K562 (cell line): ENCODE measurements at regions not wholly inside any gene's neighbourhood (a gene's known extent, or its start where the extent isn't known, plus 50 kb on each side); places are given as distances from the start of the nearest gene placed in this dataset.

Experiments used
- ATAC-seq: fragments of 200-7000 bp; cut with Tn5 transposase; 3 replicates; pipeline ENCODE4 v1.9.1; 2020; ENCODE audit warnings: moderate library complexity
- BruUV-seq: library from RNA; stranded (reverse); fragments of 400-500 nt; replicated peaks from 2 replicates; lab custom pipeline; 2021; lab: Mats Ljungman, UMichigan
- CTCF ChIA-PET: fragments of 300-600 bp; formaldehyde crosslinking; extraction: SDS; loops from one replicate; lab custom pipeline; 2021; ENCODE audit warnings: low intra/inter-chr PET ratio; lab: Yijun Ruan, JAX
- POLR2A ChIA-PET: fragments of 300-600, 350-650 bp; sonication (Branson Sonifier 250); formaldehyde crosslinking; extraction: SDS; loops from one replicate; lab custom pipeline; 2021; ENCODE audit warnings: antibody characterized with exemption, inconsistent platforms; lab: Yijun Ruan, JAX
- DNase-seq, 4 experiments: peaks; one replicate each; pipeline versions ENCODE4 v3.0.0 to v3.0.0-alpha.2; 2011 to 2018; ENCODE audit warnings: low spot score in 3 of 4, mixed read lengths in 3 of 4; ENCODE audit errors: extremely low read depth in 1 of 4
- FAIRE-seq: peaks from 2 replicates; lab custom pipeline; 2011; peaks lifted over from hg19 to GRCh38; lab: Jason Lieb, UNC
- H2AFZ ChIP-seq: 2 replicates; pipeline ENCODE4 v1.6.0; 2011; ENCODE audit warnings: low read depth, low read length, control low read depth, inconsistent platforms
- H3K27ac ChIP-seq: fragments of 200-600 bp; 3 replicates; pipeline ENCODE4 v1.8.0; 2011; ENCODE audit warnings: low read depth, mild to moderate bottlenecking, control low read depth, inconsistent platforms, low read length, moderate library complexity, mixed read lengths; ENCODE audit errors: extremely low read depth
- H3K27me3 ChIP-seq, 2 experiments: fragments of 300-600 bp in 1 of 2; 2 replicates in 1 of 2; 3 replicates in 1 of 2; pipeline versions ENCODE4 v1.6.0 to v1.8.0; 2011; ENCODE audit warnings: inconsistent platforms in 2 of 2, low read length in 2 of 2, mild to moderate bottlenecking in 1 of 2, mixed read lengths in 1 of 2, moderate library complexity in 1 of 2; ENCODE audit not compliant: control insufficient read depth in 2 of 2, insufficient read depth in 2 of 2
- H3K36me3 ChIP-seq: fragments of 300-600 bp; 3 replicates; pipeline ENCODE4 v1.8.0; 2011; ENCODE audit warnings: mild to moderate bottlenecking, low read length, inconsistent platforms; ENCODE audit not compliant: control insufficient read depth, insufficient read depth
- H3K4me1 ChIP-seq, 2 experiments: fragments of 200-600 bp in 1 of 2; replicated peaks in 1 of 2; 2 replicates in 1 of 2; 3 replicates in 1 of 2; pipeline versions ENCODE4 v1.5.1 to v1.8.0; 2011; ENCODE audit warnings: inconsistent platforms in 2 of 2, low read length in 2 of 2, mild to moderate bottlenecking in 1 of 2, mixed read lengths in 1 of 2, moderate library complexity in 1 of 2; ENCODE audit not compliant: control insufficient read depth in 2 of 2, insufficient read depth in 2 of 2
- H3K4me2 ChIP-seq: 2 replicates; pipeline ENCODE4 v1.6.1; 2011; ENCODE audit warnings: low read length, control low read depth, inconsistent platforms, mixed read lengths; ENCODE audit not compliant: insufficient read depth
- H3K4me3 ChIP-seq: fragments of 200-600 bp; sonication (generic), shearing (Covaris generic); 2 replicates; pipeline ENCODE4 v1.5.1; 2016; ENCODE audit warnings: control low read depth, inconsistent platforms
- H3K79me2 ChIP-seq: fragments of 200-600 bp; 3 replicates; pipeline ENCODE4 v1.8.0; 2011; ENCODE audit warnings: low read length, inconsistent platforms; ENCODE audit not compliant: control insufficient read depth, insufficient read depth
- H3K9ac ChIP-seq, 2 experiments: 2 replicates each; pipeline versions ENCODE4 v1.6.0 to v1.6.1; 2011; ENCODE audit warnings: low read depth in 2 of 2, low read length in 2 of 2, control low read depth in 1 of 2, inconsistent platforms in 1 of 2, mild to moderate bottlenecking in 1 of 2, mixed read lengths in 1 of 2; ENCODE audit not compliant: insufficient read depth in 1 of 2
- H3K9me1 ChIP-seq: one replicate; pipeline ENCODE4 v1.6.0; 2011; ENCODE audit warnings: inconsistent platforms, mild to moderate bottlenecking, low read length, moderate library complexity; ENCODE audit not compliant: control insufficient read depth, insufficient read depth
- H3K9me3 ChIP-seq: replicated peaks from 2 replicates; pipeline ENCODE4 v1.5.1; 2011; ENCODE audit warnings: low read depth, low read length, inconsistent platforms; ENCODE audit not compliant: control insufficient read depth, insufficient read depth
- H4K20me1 ChIP-seq: replicated peaks from 2 replicates; pipeline ENCODE4 v1.6.1; 2011; ENCODE audit warnings: low read length, inconsistent platforms, mixed read lengths; ENCODE audit not compliant: control insufficient read depth, insufficient read depth
- CREB3 ChIP-seq: fragments of 450-650 bp; conservative IDR thresholded peaks from 2 replicates; pipeline ENCODE4 v1.6.1; 2016; ENCODE audit warnings: missing genetic modification characterization, low read depth, mild to moderate bottlenecking, missing compliant biosample characterization, moderate library complexity
- FOSL1 ChIP-seq: fragments of 200-800 bp; sonication (Bioruptor generic); conservative IDR thresholded peaks from 2 replicates; pipeline ENCODE4 v1.6.1; 2016; ENCODE audit warnings: missing genetic modification characterization, missing compliant biosample characterization
- HMBOX1 ChIP-seq: sonication (generic); IDR thresholded peaks from 2 replicates; pipeline ENCODE4 v1.6.1; 2016
- JUND ChIP-seq, 2 experiments: IDR thresholded peaks; 2 replicates in 1 of 2; 3 replicates in 1 of 2; pipeline ENCODE4 v1.6.1; 2011; ENCODE audit warnings: borderline replicate concordance in 2 of 2, low read depth in 2 of 2, low read length in 2 of 2, improper control_type of control experiment in 1 of 2, missing biosample characterization in 1 of 2, missing genetic modification characterization in 1 of 2, missing genetic modification reagents in 1 of 2
- PRDM10 ChIP-seq: fragments of 450-650 bp; IDR thresholded peaks from 2 replicates; pipeline ENCODE4 v1.6.1; 2018; ENCODE audit not compliant: partially characterized antibody
- RAD21 ChIP-seq, 2 experiments: fragments of 250-450 bp in 1 of 2; fragments of 450-650 bp in 1 of 2; sonication (Bioruptor Pico) in 1 of 2; formaldehyde crosslinking in 1 of 2; IDR thresholded peaks in 1 of 2; conservative IDR thresholded peaks in 1 of 2; 2 replicates each; pipeline versions ENCODE4 v1.4.0 to v1.8.0; 2020 to 2022; ENCODE audit warnings: mild to moderate bottlenecking in 2 of 2, moderate library complexity in 1 of 2
- SMARCE1 ChIP-seq: fragments of 450-650 bp; IDR thresholded peaks from 2 replicates; pipeline ENCODE4 v1.7.1; 2016; ENCODE audit warnings: mild to moderate bottlenecking
- SPI1 ChIP-seq: IDR thresholded peaks from 2 replicates; pipeline ENCODE4 v1.6.1; 2011; ENCODE audit warnings: low read depth, low read length, control low read depth, borderline replicate concordance
- ZNF12 ChIP-seq: sonication (generic); formaldehyde crosslinking; IDR thresholded peaks from 2 replicates; pipeline ENCODE4 v1.4.0; 2020; ENCODE audit warnings: mild to moderate bottlenecking, missing genetic modification reagents
- ZNF639 ChIP-seq, 2 experiments: fragments of 200-800 bp in 1 of 2; sonication (Bioruptor generic) in 1 of 2; sonication (generic) in 1 of 2; formaldehyde crosslinking in 1 of 2; IDR thresholded peaks in 1 of 2; conservative IDR thresholded peaks in 1 of 2; 2 replicates each; pipeline versions ENCODE4 v1.5.0 to v1.6.1; 2016 to 2020; ENCODE audit warnings: missing compliant biosample characterization in 1 of 2, missing genetic modification characterization in 1 of 2, missing genetic modification reagents in 1 of 2
- ZNF764 ChIP-seq: fragments of 250-450 bp; sonication (Bioruptor Pico); IDR thresholded peaks from 2 replicates; pipeline ENCODE4 v1.4.0; 2020; ENCODE audit warnings: low read depth, mild to moderate bottlenecking, moderate library complexity
- WGBS: fragments of 100-300 bp; shearing (Covaris generic); methylation state at CpG from one replicate; pipeline ENCODE4 v1.1.6; 2016; ENCODE audit warnings: low coverage, mixed read lengths; ENCODE audit not compliant: insufficient coverage; ENCODE audit errors: missing lambda C conversion rate; 5-methylcytosine and 5-hydroxymethylcytosine counted together
- in situ Hi-C: fragments of 300-500 bp; cut with MboI; formaldehyde crosslinking; loops from 4 replicates; pipeline ENCODE4 v1.15.0; 2018; ENCODE audit warnings: inconsistent platforms, mixed read lengths
- intact Hi-C: fragments of 100-400 bp; cut with micrococcal nuclease; formaldehyde crosslinking; loops from 2 replicates; pipeline ENCODE4 v1.14.2; 2022

GRCh38 chr14:49977126-49977841 is 84.4 kb downstream of the ARF6 start:
- FAIRE-seq (peak; percentile 46), ATAC-seq (peak; percentile 66), DNase-seq (peak; percentile 27 to 37 (median 32))
- Histone ChIP-seq H3K79me2 (no peaks in the 10 kb centered on the region), H3K4me2 (peak overlapping the region; percentile 34; the same call in 1 of the 2 replicates), H2AFZ (peak overlapping the region; percentile 74), H3K4me1 (peaks cover 7 to 16% of the 10 kb centered on the region in 2 experiments; a peak in 4 of 5 replicates), H3K36me3 (no peaks in the 10 kb centered on the region), H3K9ac (no peak overlapping the region), H4K20me1 (no peaks in the 10 kb centered on the region), H3K9me1 (no peaks in the 10 kb centered on the region), H3K9me3 (no peaks in the 10 kb centered on the region), H3K4me3 (no peak overlapping the region), H3K27me3 (no peaks in the 10 kb centered on the region), H3K27ac (peak overlapping the region; percentile 29; the same call in 2 of the 3 replicates)
- WGBS: 33% methylated on average over 3 of the region's 5 CpGs
- in situ Hi-C loops (no loop called here), intact Hi-C loops (loop anchor here (10.0 kb wide), 1 partner anchor 112 kb away; no protein-coding TSS in a partner anchor)
- ChIA-PET CTCF (no interaction called here), POLR2A (interaction anchor here (1.1 to 1.3 kb wide), 2 partner anchors 16 to 17 kb away, joined by 3 read pairs; no protein-coding TSS in a partner anchor)
- no TSS peak for BruUV-seq
- TF ChIP-seq ZNF639 (CRISPR knock-in tag; conservative IDR thresholded peaks at IDR 0.05 in 1 of 2, IDR thresholded peaks at IDR 0.05 in 1 of 2) (0 out of 4 replicates have a peak, but pooled peaks of 1 of the 2 experiments have one; percentile 34), ZNF12 (CRISPR knock-in tag) (no peak), ZNF764 (CRISPR knock-in tag) (no peak), CREB3 (tag) (no peak), RAD21 (CRISPR knock-in tag; conservative IDR thresholded peaks at IDR 0.05 in 1 of 2, IDR thresholded peaks at IDR 0.05 in 1 of 2) (0 out of 4 replicates have a peak, but pooled peaks of 1 of the 2 experiments have one; percentile 3), HMBOX1 (peak; percentile 34; the same call in 1 of the 2 replicates), FOSL1 (tag) (peak; percentile 25; the same call in 1 of the 2 replicates), SPI1 (peak; percentile 26; the same call in 1 of the 2 replicates), PRDM10 (peak; percentile 15), SMARCE1 (peak; percentile 21; the same call in 1 of the 2 replicates), JUND (IDR thresholded peaks at IDR 0.05; ENCODE audit: borderline replicate concordance, low read depth, low read length) (no peak), JUND (tag; IDR thresholded peaks at IDR 0.05; ENCODE audit: borderline replicate concordance, low read depth, low read length) (peak; percentile 46; the same call in 2 of the 3 replicates)
